ENCODE measurements at regions not wholly inside any gene's neighbourhood (a gene's known extent, or its start where the extent isn't known, plus 50 kb on each side); places are given as distances from the start of the nearest gene placed in this dataset.

DNA sequence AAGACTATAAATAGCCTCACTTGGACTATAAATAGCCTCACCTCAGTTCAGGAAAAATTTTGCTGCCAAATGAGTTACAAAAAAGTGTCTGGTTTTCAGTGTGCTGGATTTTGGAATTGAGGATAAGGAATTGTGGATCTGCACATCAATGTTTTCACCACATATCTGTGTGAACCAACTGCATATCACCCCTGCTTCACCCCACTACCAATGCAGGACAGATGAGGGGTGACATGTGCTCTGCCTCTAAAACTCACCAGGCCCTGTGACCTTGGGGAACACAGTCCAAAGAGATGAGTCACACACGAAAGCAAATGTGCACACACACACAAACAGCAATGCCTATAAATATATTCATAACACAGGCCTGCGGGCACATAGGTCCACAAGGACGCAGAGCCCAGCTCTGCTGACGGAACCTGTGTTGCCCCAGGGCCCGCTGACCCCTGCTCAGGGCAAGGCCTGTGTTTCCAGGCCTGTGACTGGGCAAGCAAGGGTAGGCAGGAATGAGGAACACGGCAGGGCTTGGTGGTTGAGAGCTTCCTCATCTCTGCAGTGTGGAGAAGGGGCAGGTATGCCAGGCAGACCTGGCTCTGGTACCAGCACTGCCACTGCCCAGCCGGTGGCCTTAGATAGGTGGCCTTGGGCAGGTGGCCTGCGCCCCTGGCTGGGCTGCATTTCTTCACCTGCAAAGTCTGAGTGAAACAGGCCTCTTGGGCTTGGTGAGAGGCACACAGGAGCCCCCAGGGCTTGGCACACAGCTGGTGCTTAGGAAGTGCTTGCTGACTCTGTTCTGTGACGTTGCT is 82.4 kb downstream of the ARL6IP4 start:
- peak overlapping the region; percentile 60 for H3K27ac ChIP-seq
- 37% methylated on average over 4 of the region's 9 CpGs for WGBS
- no peak for TF ChIP-seq EP300 (IDR thresholded peaks at IDR 0.05)
- DNase-seq (ENCODE audit: low spot score in 2 of 2) = peak in 1 of 2 donors; percentile 62
- no peaks in the 10 kb centered on the region for H3K27me3 ChIP-seq
- no peaks in the 10 kb centered on the region for H3K36me3 ChIP-seq
- H3K4me1 ChIP-seq = peaks cover 58% of the 10 kb centered on the region
- H3K4me3 ChIP-seq = no peak overlapping the region
- H3K9me3 ChIP-seq = no peaks in the 10 kb centered on the region

GRCh38 chr12:123061441-123062205 is 81.1 kb downstream of the ARL6IP4 start:
- Histone ChIP-seq H3K27ac (no peak overlapping the region), H3K27me3 (no peaks in the 10 kb centered on the region), H3K4me1 (peaks cover 58% of the 10 kb centered on the region), H3K4me3 (no peak overlapping the region), H3K9me3 (no peaks in the 10 kb centered on the region), H3K36me3 (no peaks in the 10 kb centered on the region)
- peak in 1 of 2 donors; percentile 47 for DNase-seq (ENCODE audit: low spot score in 2 of 2)
- 90% methylated on average over 9 of the region's 9 CpGs for WGBS
- TF ChIP-seq EP300 (IDR thresholded peaks at IDR 0.05) (no peak), CTCF (IDR thresholded peaks at IDR 0.05) (no peak), POLR2A (IDR thresholded peaks at IDR 0.05) (no peak), POLR2AphosphoS5 (IDR thresholded peaks at IDR 0.05) (no peak)

GRCh38 chr12:123059500-123059899 is 79.0 kb downstream of the ARL6IP4 start:
- Histone ChIP-seq H3K27me3 (no peaks in the 10 kb centered on the region), H3K36me3 (no peaks in the 10 kb centered on the region), H3K4me3 (no peak overlapping the region), H3K4me1 (peaks cover 40% of the 10 kb centered on the region), H3K27ac (peak overlapping the region; percentile 41), H3K9me3 (no peaks in the 10 kb centered on the region)
- no peak for DNase-seq (ENCODE audit: low spot score in 2 of 2)
- no peak for TF ChIP-seq POLR2A (IDR thresholded peaks at IDR 0.05)
- TF ChIP-seq EP300 (IDR thresholded peaks at IDR 0.05) = no peak
- no peak for TF ChIP-seq CTCF (IDR thresholded peaks at IDR 0.05)
- TF ChIP-seq POLR2AphosphoS5 (IDR thresholded peaks at IDR 0.05) = no peak
- 46% methylated on average over 1 of the region's 1 CpG for WGBS

- TF ChIP-seq POLR2AphosphoS5 (IDR thresholded peaks at IDR 0.05) (no peak), EP300 (IDR thresholded peaks at IDR 0.05) (no peak), CTCF (IDR thresholded peaks at IDR 0.05) (no peak), POLR2A (IDR thresholded peaks at IDR 0.05) (no peak)
- 91% methylated on average over 4 of the region's 4 CpGs for WGBS
- Histone ChIP-seq H3K36me3 (no peaks in the 10 kb centered on the region), H3K9me3 (no peaks in the 10 kb centered on the region), H3K4me3 (no peak overlapping the region), H3K4me1 (peaks cover 35% of the 10 kb centered on the region), H3K27ac (peak overlapping the region; percentile 41), H3K27me3 (no peaks in the 10 kb centered on the region)
- peak in 1 of 2 donors; percentile 34 for DNase-seq (ENCODE audit: low spot score in 2 of 2)
These were observed 78.5 kb downstream of the ARL6IP4 start for GRCh38 chr12:123058980-123059379.

DNA sequence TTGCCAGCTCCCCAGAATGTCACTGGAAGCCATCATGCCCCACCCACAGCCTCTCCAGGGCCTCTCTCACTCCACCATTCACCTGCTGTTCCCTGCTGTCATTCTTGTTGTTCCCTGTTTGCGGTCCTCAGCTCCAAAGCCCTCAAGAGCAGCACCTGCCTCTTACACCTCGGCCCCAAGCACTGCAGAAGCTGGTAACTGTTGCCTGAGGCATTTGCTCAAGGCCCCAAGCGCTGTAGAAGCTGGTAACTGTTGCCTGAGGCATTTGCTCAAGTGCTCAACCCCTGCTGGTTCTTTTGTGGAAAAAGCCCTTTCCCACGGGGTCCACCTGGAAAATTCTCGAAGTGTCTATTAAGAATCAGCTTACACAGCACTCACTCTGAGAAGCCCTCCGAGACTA is 78.0 kb downstream of the ARL6IP4 start:
- WGBS = 90% methylated on average over 6 of the region's 6 CpGs
- Histone ChIP-seq H3K4me1 (peaks cover 30% of the 10 kb centered on the region), H3K27me3 (no peaks in the 10 kb centered on the region), H3K27ac (no peak overlapping the region), H3K36me3 (no peaks in the 10 kb centered on the region), H3K4me3 (no peak overlapping the region), H3K9me3 (no peaks in the 10 kb centered on the region)
- TF ChIP-seq CTCF (IDR thresholded peaks at IDR 0.05) = no peak
- TF ChIP-seq EP300 (IDR thresholded peaks at IDR 0.05) = no peak
- TF ChIP-seq POLR2AphosphoS5 (IDR thresholded peaks at IDR 0.05) = no peak
- TF ChIP-seq POLR2A (IDR thresholded peaks at IDR 0.05) = no peak
- DNase-seq (ENCODE audit: low spot score in 2 of 2) = peak in 1 of 2 donors; percentile 36
